Activated CD8-positive, alpha-beta memory T cell treated with anti-CD3 and anti-CD28 coated beads, Interleukin-2, amount 10 ng/mL, durations not matched to agents 7 days and 5 days (primary cell): ENCODE measurements at regions not wholly inside any gene's neighbourhood (a gene's known extent, or its start where the extent isn't known, plus 50 kb on each side); places are given as distances from the start of the nearest gene placed in this dataset.

Experiments used
- ATAC-seq: fragments of 150-1000 bp; cut with Tn5 transposase; one replicate; pipeline ENCODE4 v1.10.0; 2021; ENCODE audit warnings: moderate library complexity
- CTCF ChIA-PET: fragments of 350-600 bp; sonication (Branson Sonifier 250); formaldehyde crosslinking; loops from one replicate; lab custom pipeline; 2021; ENCODE audit warnings: antibody characterized with exemption; lab: Charles Lee
- DNase-seq: peaks from one replicate; pipeline ENCODE4 v3.0.0-alpha.2; 2020
- H3K27ac Mint-ChIP-seq: one replicate; pipeline ENCODE4 v1.8.0; 2021; ENCODE audit warnings: mild to moderate bottlenecking, mixed read lengths
- H3K27me3 Mint-ChIP-seq: one replicate; pipeline ENCODE4 v1.8.0; 2021; ENCODE audit warnings: mixed read lengths
- H3K36me3 Mint-ChIP-seq: one replicate; pipeline ENCODE4 v1.8.0; 2021; ENCODE audit warnings: mild to moderate bottlenecking, mixed read lengths
- H3K4me1 Mint-ChIP-seq: one replicate; pipeline ENCODE4 v1.8.0; 2021; ENCODE audit warnings: mixed read lengths
- H3K4me3 Mint-ChIP-seq: one replicate; pipeline ENCODE4 v1.8.0; 2021; ENCODE audit warnings: mild to moderate bottlenecking, moderate library complexity, mixed read lengths
- H3K9me3 Mint-ChIP-seq: one replicate; pipeline ENCODE4 v1.8.0; 2022; ENCODE audit warnings: low read depth, mixed read lengths

DNA sequence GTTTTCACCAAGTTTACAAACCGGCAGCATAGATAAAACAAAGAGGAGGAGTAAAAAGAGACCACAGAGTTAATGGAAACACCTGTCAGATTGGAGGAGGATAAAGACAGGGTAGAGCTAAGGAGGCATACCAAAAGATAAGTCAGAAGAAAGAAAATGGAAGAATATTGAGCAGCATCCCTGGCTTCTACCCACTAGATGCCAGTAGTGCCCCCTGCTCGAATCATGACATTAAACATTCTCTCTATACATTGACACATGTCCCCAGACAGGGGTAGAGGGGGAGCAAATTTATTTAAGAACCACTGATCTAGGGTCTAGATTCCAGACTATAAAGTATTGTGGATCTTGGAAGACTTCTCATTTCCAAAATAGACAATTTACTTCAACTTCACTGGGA, 159.8 kb upstream of the ETAA1 start:
- CTCF ChIA-PET = no interaction called here
- Mint-ChIP-seq H3K4me3 (no peak overlapping the region), H3K27ac (no peak overlapping the region), H3K36me3 (no peaks in the 10 kb centered on the region), H3K9me3 (no peaks in the 10 kb centered on the region), H3K4me1 (no peaks in the 10 kb centered on the region), H3K27me3 (no peaks in the 10 kb centered on the region)
- ATAC-seq (no peak), DNase-seq (no peak)

DNA sequence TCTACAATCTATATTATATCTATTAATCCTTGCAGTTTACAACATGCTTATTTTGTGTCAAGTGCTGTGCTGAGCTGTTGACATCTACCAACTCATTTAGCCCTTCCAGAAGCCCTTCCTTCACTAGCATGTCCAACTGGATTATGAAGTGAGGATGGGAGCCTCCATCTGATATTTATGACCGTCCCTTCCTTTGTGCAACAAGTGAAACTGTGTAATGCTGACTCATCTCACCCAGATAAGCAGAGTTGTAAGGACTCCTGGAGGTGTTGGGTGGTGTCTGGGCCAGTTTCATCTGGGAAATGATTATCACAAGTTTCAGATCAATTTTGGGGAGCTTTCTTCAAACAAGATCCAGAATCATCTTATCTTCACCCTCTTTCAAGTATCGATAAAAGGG, 156.6 kb upstream of the ETAA1 start:
- Mint-ChIP-seq H3K27ac (no peak overlapping the region), H3K36me3 (no peaks in the 10 kb centered on the region), H3K4me3 (no peak overlapping the region), H3K9me3 (no peaks in the 10 kb centered on the region), H3K27me3 (no peaks in the 10 kb centered on the region), H3K4me1 (no peaks in the 10 kb centered on the region)
- CTCF ChIA-PET = no interaction called here
- DNase-seq = no peak
- ATAC-seq = no peak

DNA sequence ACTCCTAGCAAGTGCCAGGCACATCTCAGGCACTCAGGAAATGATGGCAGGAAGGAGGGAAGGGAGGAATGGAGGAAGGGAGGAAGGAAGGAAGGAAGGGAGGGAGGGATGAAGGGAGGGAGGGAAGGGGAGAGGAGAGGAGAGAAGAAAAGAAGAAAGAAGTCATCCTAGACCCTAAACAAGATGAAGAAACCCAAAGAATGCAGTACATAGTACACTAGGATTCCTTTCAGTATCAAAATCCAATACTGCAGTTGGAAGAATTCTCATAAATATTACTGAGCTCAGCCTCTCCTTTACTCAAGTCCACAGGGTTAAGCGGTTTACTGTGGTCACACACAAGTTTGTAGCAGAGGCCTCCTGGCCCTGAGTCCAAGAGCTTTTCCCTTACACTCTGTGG, 155.7 kb upstream of the ETAA1 start:
- Mint-ChIP-seq H3K27ac (no peak overlapping the region), H3K9me3 (no peaks in the 10 kb centered on the region), H3K36me3 (no peaks in the 10 kb centered on the region), H3K4me3 (no peak overlapping the region), H3K4me1 (no peaks in the 10 kb centered on the region), H3K27me3 (no peaks in the 10 kb centered on the region)
- CTCF ChIA-PET = no interaction called here
- ATAC-seq (no peak), DNase-seq (no peak)

DNA sequence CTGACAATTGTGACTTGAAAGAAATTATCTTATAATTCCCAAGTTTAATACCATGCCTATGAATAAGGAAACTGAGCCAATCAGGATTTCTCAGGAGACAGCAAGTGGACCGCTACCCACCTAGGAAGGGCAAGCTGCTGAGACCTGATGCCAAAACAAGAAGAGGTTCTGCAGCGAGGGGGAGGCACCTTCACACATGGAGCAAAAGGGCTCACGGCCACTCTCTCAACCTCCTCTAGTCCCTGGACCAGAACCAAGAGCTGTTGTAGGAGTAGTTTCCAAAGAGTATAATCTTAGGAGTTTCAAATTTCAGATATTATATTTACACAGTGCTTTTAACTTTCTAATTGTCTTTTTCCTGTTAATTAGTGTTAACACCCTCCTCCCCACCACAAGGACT, 154.7 kb upstream of the ETAA1 start:
- CTCF ChIA-PET = no interaction called here
- H3K27ac Mint-ChIP-seq = no peak overlapping the region
- H3K27me3 Mint-ChIP-seq = no peaks in the 10 kb centered on the region
- DNase-seq (no peak), ATAC-seq (no peak)
- no peaks in the 10 kb centered on the region for H3K9me3 Mint-ChIP-seq
- no peak overlapping the region for H3K4me3 Mint-ChIP-seq
- H3K36me3 Mint-ChIP-seq = no peaks in the 10 kb centered on the region
- no peaks in the 10 kb centered on the region for H3K4me1 Mint-ChIP-seq

DNA sequence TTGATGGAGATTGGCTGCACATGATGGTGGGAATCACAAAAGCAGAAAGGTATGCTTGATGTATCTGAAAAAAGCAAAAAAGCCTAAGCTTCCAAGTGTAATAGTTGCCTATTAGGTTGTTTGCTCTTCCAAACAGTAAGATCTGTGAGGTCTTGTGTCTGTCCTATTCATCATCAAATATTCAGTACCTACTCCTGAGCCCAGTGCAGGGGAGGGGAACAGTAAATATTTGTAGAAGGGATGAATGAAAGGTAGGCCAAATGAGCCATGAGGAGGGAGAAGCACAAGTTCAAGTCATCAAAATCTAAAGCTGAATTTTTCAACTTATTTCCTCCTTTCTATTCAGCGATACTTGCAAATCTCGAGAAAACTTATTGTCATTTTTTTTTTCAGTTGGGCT, 153.2 kb upstream of the ETAA1 start:
- Mint-ChIP-seq H3K4me3 (no peak overlapping the region), H3K27me3 (no peaks in the 10 kb centered on the region), H3K4me1 (no peaks in the 10 kb centered on the region), H3K36me3 (no peaks in the 10 kb centered on the region), H3K27ac (no peak overlapping the region), H3K9me3 (no peaks in the 10 kb centered on the region)
- ATAC-seq (no peak), DNase-seq (no peak)
- CTCF ChIA-PET = no interaction called here

DNA sequence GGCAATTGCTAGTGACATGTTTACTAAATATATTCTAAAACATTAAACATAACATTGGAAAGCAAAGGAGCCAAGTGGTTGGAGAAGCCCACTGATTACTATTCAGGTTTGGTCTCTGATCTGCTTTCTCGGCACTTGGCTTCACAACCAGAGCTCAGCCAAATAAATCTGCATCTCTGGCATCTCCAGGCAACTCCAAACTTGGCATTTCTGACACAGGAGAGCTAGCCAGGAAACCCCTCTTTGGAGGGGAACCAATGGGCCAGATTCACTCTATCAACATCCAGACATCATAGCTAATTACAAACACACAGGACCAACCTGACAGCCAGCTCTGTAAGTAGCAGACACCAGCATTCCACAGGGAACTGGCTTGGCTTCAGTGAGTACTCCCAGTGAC, 150.3 kb upstream of the ETAA1 start:
- CTCF ChIA-PET = interaction anchor here (1.1 kb wide), 1 partner anchor 11 kb away, joined by 3 read pairs; no protein-coding TSS in a partner anchor
- no peak overlapping the region for H3K27ac Mint-ChIP-seq
- DNase-seq (no peak), ATAC-seq (no peak)
- no peaks in the 10 kb centered on the region for H3K9me3 Mint-ChIP-seq
- no peak overlapping the region for H3K4me3 Mint-ChIP-seq
- H3K36me3 Mint-ChIP-seq = no peaks in the 10 kb centered on the region
- H3K27me3 Mint-ChIP-seq = no peaks in the 10 kb centered on the region
- H3K4me1 Mint-ChIP-seq = no peaks in the 10 kb centered on the region

DNA sequence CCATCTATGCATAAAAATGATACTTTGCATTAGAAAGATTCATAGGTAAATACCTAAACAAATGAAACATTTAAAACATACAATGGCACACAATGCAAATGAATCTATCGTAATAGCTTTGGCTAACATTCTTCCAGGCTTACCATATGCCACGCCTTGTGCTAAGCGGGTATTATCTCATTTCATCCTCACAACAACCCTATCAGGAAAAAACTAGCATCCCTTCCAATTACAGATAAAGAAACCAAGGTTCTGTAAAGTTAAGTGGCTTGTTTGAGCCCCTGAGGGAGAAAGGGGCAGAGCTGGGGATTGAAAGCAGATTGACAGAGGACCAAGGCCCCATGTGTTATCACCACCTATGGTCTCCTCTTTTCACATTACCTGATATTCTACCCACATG, 145.4 kb upstream of the ETAA1 start:
- DNase-seq (no peak), ATAC-seq (no peak)
- CTCF ChIA-PET = no interaction called here
- Mint-ChIP-seq H3K36me3 (no peaks in the 10 kb centered on the region), H3K9me3 (no peaks in the 10 kb centered on the region), H3K4me1 (no peaks in the 10 kb centered on the region), H3K27me3 (no peaks in the 10 kb centered on the region), H3K27ac (no peak overlapping the region), H3K4me3 (no peak overlapping the region)

DNA sequence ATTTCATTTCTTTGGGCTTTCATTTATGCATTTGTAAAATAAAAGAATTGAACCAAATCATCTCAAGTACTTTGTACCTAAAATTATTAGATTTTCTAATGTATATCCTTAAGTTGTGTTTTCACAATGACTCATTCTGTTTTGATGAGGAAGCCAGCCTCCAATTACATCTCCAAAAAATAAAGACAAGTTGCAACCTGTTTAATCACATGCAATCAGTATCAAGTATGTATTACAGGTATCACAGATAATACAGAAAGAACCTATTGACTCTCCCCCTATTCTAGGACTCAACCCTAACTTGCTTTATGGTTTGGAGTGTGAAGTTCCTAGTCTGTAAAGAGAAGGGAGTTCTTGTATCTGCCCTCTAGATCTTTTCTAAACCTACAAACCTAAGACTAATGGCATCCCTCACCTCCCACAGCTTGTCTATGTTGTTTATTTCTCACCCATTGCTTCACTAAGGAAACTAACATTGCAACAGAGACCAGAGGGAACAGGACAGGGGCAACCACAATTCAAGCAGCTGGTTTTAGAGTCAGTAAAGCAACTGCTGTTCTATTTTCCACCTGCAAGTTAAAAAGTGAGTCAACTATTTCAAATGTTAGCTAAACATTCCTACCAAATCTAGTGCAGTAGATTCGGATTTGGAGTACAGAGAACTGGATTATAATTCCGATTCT, 141.1 kb upstream of the ETAA1 start:
- H3K27me3 Mint-ChIP-seq = no peaks in the 10 kb centered on the region
- ATAC-seq (no peak), DNase-seq (no peak)
- no peak overlapping the region for H3K27ac Mint-ChIP-seq
- no peak overlapping the region for H3K4me3 Mint-ChIP-seq
- no peaks in the 10 kb centered on the region for H3K9me3 Mint-ChIP-seq
- H3K4me1 Mint-ChIP-seq = no peaks in the 10 kb centered on the region
- CTCF ChIA-PET = no interaction called here
- no peaks in the 10 kb centered on the region for H3K36me3 Mint-ChIP-seq

DNA sequence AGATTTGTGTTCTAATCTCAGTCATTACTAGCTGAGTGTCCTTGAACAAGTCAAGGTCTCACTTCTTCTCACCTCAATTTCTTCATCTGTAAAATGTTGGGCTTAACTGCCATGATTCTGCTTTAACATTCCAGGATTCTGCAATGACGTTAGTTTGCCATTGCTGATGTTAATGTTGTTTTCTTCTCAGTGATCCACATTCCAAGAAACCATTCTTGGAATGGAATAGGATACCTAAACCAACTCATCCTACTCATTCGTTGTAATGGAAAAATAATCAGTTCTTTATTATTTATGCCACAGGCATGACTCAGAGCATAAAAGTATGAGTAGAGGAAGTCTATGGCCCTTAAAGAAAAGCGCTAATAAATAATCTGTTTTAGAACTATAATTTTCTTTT, 140.2 kb upstream of the ETAA1 start:
- no peak for ATAC-seq
- H3K9me3 Mint-ChIP-seq = no peaks in the 10 kb centered on the region
- DNase-seq = no peak
- no peak overlapping the region for H3K27ac Mint-ChIP-seq
- CTCF ChIA-PET = no interaction called here
- H3K4me1 Mint-ChIP-seq = no peaks in the 10 kb centered on the region
- no peaks in the 10 kb centered on the region for H3K27me3 Mint-ChIP-seq
- no peak overlapping the region for H3K4me3 Mint-ChIP-seq
- no peaks in the 10 kb centered on the region for H3K36me3 Mint-ChIP-seq

DNA sequence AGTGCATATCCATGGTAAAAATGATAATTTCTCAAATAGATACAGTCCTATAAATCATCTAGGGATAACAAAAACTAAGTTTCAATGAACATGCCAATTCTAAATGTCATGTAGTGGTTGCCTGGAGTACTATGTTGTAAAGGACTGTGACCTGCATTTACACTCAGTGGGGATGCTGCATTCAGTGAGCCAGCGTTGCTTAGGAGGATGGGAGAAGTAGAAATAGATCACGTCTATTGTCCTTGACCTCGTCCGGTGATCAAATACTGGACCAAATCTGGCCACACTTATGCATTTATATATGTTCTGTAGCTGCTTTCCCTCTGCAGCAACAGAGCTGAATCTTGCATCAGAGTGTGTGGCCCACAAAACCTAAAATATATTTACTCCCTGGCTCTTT, 139.0 kb upstream of the ETAA1 start:
- Mint-ChIP-seq H3K4me3 (no peak overlapping the region), H3K27ac (no peak overlapping the region)
- CTCF ChIA-PET = interaction anchor here (1.2 kb wide), 1 partner anchor 12 kb away, joined by 3 read pairs; no protein-coding TSS in a partner anchor

DNA sequence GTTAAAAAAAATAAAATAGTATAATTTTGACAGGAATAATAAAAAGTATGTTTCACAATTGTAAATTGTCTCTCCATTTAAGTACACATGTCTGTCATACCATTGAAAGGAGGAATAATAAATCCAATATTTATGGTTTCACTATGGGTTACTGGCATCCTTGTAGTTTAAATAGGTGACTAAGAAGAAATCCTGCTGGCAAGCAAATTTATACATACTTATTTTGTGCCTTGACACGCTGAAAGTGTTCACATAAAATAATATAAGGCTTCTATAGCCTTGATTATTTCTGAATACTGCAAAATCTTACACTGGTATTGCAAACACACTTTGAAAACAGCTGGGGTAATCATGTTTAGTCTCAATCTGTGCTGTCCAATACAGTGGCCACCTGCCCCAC, 138.3 kb upstream of the ETAA1 start:
- no peak overlapping the region for H3K27ac Mint-ChIP-seq
- H3K4me1 Mint-ChIP-seq = no peaks in the 10 kb centered on the region
- ATAC-seq (no peak), DNase-seq (no peak)
- no peaks in the 10 kb centered on the region for H3K9me3 Mint-ChIP-seq
- no peak overlapping the region for H3K4me3 Mint-ChIP-seq
- no peaks in the 10 kb centered on the region for H3K36me3 Mint-ChIP-seq
- CTCF ChIA-PET = no interaction called here
- H3K27me3 Mint-ChIP-seq = no peaks in the 10 kb centered on the region

More for the DNA sequence above, 139.0 kb upstream of the ETAA1 start:
- Mint-ChIP-seq H3K36me3 (no peaks in the 10 kb centered on the region), H3K27me3 (no peaks in the 10 kb centered on the region), H3K4me1 (no peaks in the 10 kb centered on the region), H3K9me3 (no peaks in the 10 kb centered on the region)
- ATAC-seq (no peak), DNase-seq (no peak)

DNA sequence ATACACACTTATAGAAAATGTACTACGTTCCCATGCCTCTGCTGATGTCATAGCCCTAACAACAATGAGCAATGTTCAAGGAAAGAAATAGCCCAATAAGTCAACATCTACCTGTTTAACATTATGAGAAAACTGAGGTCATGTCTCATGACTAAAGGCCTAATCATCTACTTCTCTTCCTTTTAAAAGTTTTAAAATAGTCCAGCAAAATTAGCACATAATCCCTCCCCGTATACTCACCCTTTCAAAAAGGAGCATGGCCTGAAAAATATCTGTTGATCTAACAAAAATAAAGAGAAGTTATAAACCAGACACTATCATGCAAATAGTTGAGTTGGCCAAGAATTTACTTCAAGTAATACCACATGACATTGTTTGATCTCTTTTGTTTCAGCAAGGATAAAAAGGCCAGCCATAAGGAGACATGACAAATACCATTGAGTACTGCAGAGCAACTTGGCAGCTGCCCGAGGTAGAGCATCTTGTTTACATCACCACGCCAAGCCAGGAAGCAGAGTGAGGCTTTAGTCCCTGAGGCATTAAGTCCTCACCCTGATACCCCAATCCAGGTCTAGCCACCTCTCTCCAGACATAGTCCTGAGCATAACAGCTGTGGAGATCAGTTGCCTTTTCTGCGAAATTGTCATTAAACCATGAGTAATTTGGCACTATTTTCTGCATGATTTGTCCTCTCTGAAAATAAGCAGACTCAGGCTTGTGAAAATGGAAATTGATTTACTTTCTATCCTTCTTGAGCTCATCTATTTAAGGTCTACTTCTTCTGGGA, 137.4 kb upstream of the ETAA1 start:
- no peaks in the 10 kb centered on the region for H3K36me3 Mint-ChIP-seq
- CTCF ChIA-PET = no interaction called here
- H3K4me1 Mint-ChIP-seq = no peaks in the 10 kb centered on the region
- DNase-seq (no peak), ATAC-seq (no peak)
- H3K9me3 Mint-ChIP-seq = no peaks in the 10 kb centered on the region
- no peak overlapping the region for H3K4me3 Mint-ChIP-seq
- H3K27me3 Mint-ChIP-seq = no peaks in the 10 kb centered on the region
- no peak overlapping the region for H3K27ac Mint-ChIP-seq

DNA sequence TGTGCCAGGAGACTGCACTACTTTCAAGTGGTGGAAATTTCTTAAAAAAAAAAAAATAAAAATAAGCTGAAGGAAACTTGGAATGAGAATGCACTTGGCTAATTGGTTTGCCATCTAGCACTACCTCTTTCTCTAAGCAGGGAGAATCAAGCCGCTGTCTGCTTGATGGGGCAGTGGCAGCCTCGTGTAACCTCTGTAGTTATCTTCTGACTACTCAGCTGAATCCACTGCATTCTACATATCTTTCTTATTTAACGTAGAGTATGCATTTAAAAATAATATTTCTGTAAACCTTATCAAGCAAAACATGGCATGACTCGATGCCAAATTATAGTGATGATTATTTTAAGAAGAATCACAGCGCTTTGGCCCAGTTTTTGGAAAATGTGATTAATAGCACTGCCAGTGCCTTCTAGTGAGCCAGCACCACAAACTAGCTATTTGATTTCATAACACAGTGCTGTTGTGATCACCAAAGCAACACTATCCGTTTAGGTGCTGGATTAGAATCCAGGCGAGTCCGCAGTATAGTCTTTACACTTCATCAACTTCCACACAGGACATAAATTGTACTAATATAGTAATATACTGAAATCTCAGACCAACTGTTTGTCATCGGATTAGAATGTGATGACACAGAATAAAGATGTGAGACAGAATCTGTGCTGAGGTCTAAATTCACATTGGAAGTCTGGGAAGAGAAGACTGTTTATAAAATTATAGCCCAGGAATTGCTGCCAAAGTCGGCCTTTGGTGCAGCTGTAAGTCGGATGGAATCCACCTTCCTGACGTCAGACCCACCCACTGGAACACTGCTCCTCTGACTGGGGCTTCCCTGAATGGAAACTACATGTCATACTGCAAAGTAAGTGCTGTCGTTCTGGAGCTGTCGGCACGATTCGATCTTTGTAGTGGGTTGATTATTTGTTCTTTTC, 136.5 kb upstream of the ETAA1 start:
- Mint-ChIP-seq H3K4me1 (no peaks in the 10 kb centered on the region), H3K9me3 (no peaks in the 10 kb centered on the region), H3K27ac (no peak overlapping the region), H3K27me3 (no peaks in the 10 kb centered on the region), H3K4me3 (no peak overlapping the region), H3K36me3 (no peaks in the 10 kb centered on the region)
- DNase-seq (no peak), ATAC-seq (no peak)
- CTCF ChIA-PET = no interaction called here
